ENCODE measurements at regions not wholly inside any gene's neighbourhood (a gene's known extent, or its start where the extent isn't known, plus 50 kb on each side); places are given as distances from the start of the nearest gene placed in this dataset.

- H3K4ac ChIP-seq (ENCODE audit: low read depth, low read length), result no peak overlapping the region
- no peak overlapping the region for H3K18ac ChIP-seq (ENCODE audit: low read length)
- no peak overlapping the region for H3K4me2 ChIP-seq (ENCODE audit: low read length)
- H2BK120ac ChIP-seq (ENCODE audit: low read depth, low read length), result no peak overlapping the region
- no peak overlapping the region for H3K4me3 ChIP-seq (ENCODE audit: low read length)
- H3K79me1 ChIP-seq (ENCODE audit: low read length), result no peaks in the 10 kb centered on the region
- no peak overlapping the region for H3K56ac ChIP-seq (ENCODE audit: low read length)
- no peaks in the 10 kb centered on the region for H3K36me3 ChIP-seq (ENCODE audit: control insufficient read depth, insufficient read depth, low read length)
- no peaks in the 10 kb centered on the region for H3K79me2 ChIP-seq (ENCODE audit: control insufficient read depth, insufficient read depth, low read length)
- no peaks in the 10 kb centered on the region for H3K27me3 ChIP-seq (ENCODE audit: insufficient read depth, low read length, poor library complexity)
- DNase-seq, result no peak
- no peak overlapping the region for H2AK5ac ChIP-seq (ENCODE audit: low read length)
- H3K27ac ChIP-seq (ENCODE audit: low read depth, low read length), result no peak overlapping the region
- no peaks in the 10 kb centered on the region for H3K4me1 ChIP-seq (ENCODE audit: control insufficient read depth, low read depth, low read length)
- H4K8ac ChIP-seq (ENCODE audit: low read depth, low read length), result no peak overlapping the region
- H2BK15ac ChIP-seq (replicated peaks; ENCODE audit: low read depth), result no peak overlapping the region
- no peak overlapping the region for H2BK5ac ChIP-seq (ENCODE audit: low read length)
- no peak overlapping the region for H3K9ac ChIP-seq (ENCODE audit: low read length)
- H3K23ac ChIP-seq (ENCODE audit: low read length), result no peak overlapping the region
- WGBS (ENCODE audit: extremely low coverage, insufficient coverage, low lambda C conversion rate), result no CpG with 5 or more reads among the region's 5 CpGs
- H4K5ac ChIP-seq (ENCODE audit: low read length), result no peak overlapping the region
Measured at GRCh38 chr13:43985422-43986072, 105.8 kb downstream of the LACC1 start.

- Histone ChIP-seq H3K27me3 (ENCODE audit: insufficient read depth, low read length, poor library complexity) (no peaks in the 10 kb centered on the region), H3K9ac (ENCODE audit: low read length) (no peak overlapping the region), H3K56ac (ENCODE audit: low read length) (no peak overlapping the region), H4K5ac (ENCODE audit: low read length) (no peak overlapping the region), H2BK5ac (ENCODE audit: low read length) (no peak overlapping the region), H2BK120ac (ENCODE audit: low read depth, low read length) (no peak overlapping the region), H3K79me1 (ENCODE audit: low read length) (no peaks in the 10 kb centered on the region), H2AK5ac (ENCODE audit: low read length) (no peak overlapping the region), H4K8ac (ENCODE audit: low read depth, low read length) (no peak overlapping the region), H3K18ac (ENCODE audit: low read length) (no peak overlapping the region), H3K27ac (ENCODE audit: low read depth, low read length) (no peak overlapping the region), H3K4ac (ENCODE audit: low read depth, low read length) (no peak overlapping the region), H3K4me2 (ENCODE audit: low read length) (no peak overlapping the region), H3K23ac (ENCODE audit: low read length) (no peak overlapping the region), H3K4me3 (ENCODE audit: low read length) (no peak overlapping the region), H2BK15ac (replicated peaks; ENCODE audit: low read depth) (no peak overlapping the region), H3K36me3 (ENCODE audit: control insufficient read depth, insufficient read depth, low read length) (no peaks in the 10 kb centered on the region), H3K4me1 (ENCODE audit: control insufficient read depth, low read depth, low read length) (peaks cover under 1% of the 10 kb centered on the region), H3K79me2 (ENCODE audit: control insufficient read depth, insufficient read depth, low read length) (no peaks in the 10 kb centered on the region)
- no CpG with 5 or more reads among the region's 3 CpGs for WGBS (ENCODE audit: extremely low coverage, insufficient coverage, low lambda C conversion rate)
- no peak for DNase-seq
Measured at GRCh38 chr13:43986421-43986981, 106.8 kb downstream of the LACC1 start.

- no peaks in the 10 kb centered on the region for H3K79me1 ChIP-seq (ENCODE audit: low read length)
- no peaks in the 10 kb centered on the region for H3K79me2 ChIP-seq (ENCODE audit: control insufficient read depth, insufficient read depth, low read length)
- no peak for DNase-seq
- no peak overlapping the region for H3K4me2 ChIP-seq (ENCODE audit: low read length)
- no peak overlapping the region for H3K9ac ChIP-seq (ENCODE audit: low read length)
- no peak overlapping the region for H2BK5ac ChIP-seq (ENCODE audit: low read length)
- H3K27me3 ChIP-seq (ENCODE audit: insufficient read depth, low read length, poor library complexity), result no peaks in the 10 kb centered on the region
- no peak overlapping the region for H3K18ac ChIP-seq (ENCODE audit: low read length)
- H2AK5ac ChIP-seq (ENCODE audit: low read length), result no peak overlapping the region
- H3K4me3 ChIP-seq (ENCODE audit: low read length), result no peak overlapping the region
- H3K27ac ChIP-seq (ENCODE audit: low read depth, low read length), result no peak overlapping the region
- no peaks in the 10 kb centered on the region for H3K36me3 ChIP-seq (ENCODE audit: control insufficient read depth, insufficient read depth, low read length)
- H2BK120ac ChIP-seq (ENCODE audit: low read depth, low read length), result no peak overlapping the region
- WGBS (ENCODE audit: extremely low coverage, insufficient coverage, low lambda C conversion rate), result no CpG with 5 or more reads among the region's 1 CpG
- H4K8ac ChIP-seq (ENCODE audit: low read depth, low read length), result no peak overlapping the region
- no peak overlapping the region for H3K23ac ChIP-seq (ENCODE audit: low read length)
- H3K56ac ChIP-seq (ENCODE audit: low read length), result no peak overlapping the region
- no peak overlapping the region for H3K4ac ChIP-seq (ENCODE audit: low read depth, low read length)
- no peak overlapping the region for H2BK15ac ChIP-seq (replicated peaks; ENCODE audit: low read depth)
- no peak overlapping the region for H4K5ac ChIP-seq (ENCODE audit: low read length)
- peaks cover 3% of the 10 kb centered on the region for H3K4me1 ChIP-seq (ENCODE audit: control insufficient read depth, low read depth, low read length)
Measured at GRCh38 chr13:43988302-43988701, 108.6 kb downstream of the LACC1 start.

DNA sequence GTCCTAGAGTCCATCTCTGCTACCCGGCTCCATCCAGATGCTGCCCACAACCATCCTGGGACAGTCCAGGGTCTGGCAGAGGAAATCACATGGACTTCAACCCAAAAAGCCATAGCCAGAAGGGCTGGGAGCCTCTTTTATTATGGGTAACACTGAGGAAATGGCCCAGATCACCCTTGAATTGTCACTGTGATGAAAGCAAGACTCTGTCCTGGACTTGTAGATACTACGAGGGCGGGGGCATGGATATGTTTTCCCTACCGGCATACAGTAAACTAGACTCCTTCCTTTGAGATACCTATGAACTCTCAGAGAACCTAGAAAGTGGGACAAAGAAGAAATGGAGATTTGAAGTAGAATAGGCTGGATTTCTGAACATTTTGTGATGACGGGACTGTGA, 110.3 kb downstream of the LACC1 start:
- no CpG with 5 or more reads among the region's 5 CpGs for WGBS (ENCODE audit: extremely low coverage, insufficient coverage, low lambda C conversion rate)
- H3K79me1 ChIP-seq (ENCODE audit: low read length), result no peaks in the 10 kb centered on the region
- H3K23ac ChIP-seq (ENCODE audit: low read length), result no peak overlapping the region
- no peak overlapping the region for H3K27ac ChIP-seq (ENCODE audit: low read depth, low read length)
- H3K18ac ChIP-seq (ENCODE audit: low read length), result no peak overlapping the region
- no peak overlapping the region for H2BK120ac ChIP-seq (ENCODE audit: low read depth, low read length)
- H3K4me3 ChIP-seq (ENCODE audit: low read length), result no peak overlapping the region
- H3K9ac ChIP-seq (ENCODE audit: low read length), result no peak overlapping the region
- no peak overlapping the region for H3K4me2 ChIP-seq (ENCODE audit: low read length)
- H3K27me3 ChIP-seq (ENCODE audit: insufficient read depth, low read length, poor library complexity), result no peaks in the 10 kb centered on the region
- no peak overlapping the region for H4K5ac ChIP-seq (ENCODE audit: low read length)
- no peak overlapping the region for H2BK5ac ChIP-seq (ENCODE audit: low read length)
- H3K79me2 ChIP-seq (ENCODE audit: control insufficient read depth, insufficient read depth, low read length), result no peaks in the 10 kb centered on the region
- no peak for DNase-seq
- H3K56ac ChIP-seq (ENCODE audit: low read length), result no peak overlapping the region
- H3K4me1 ChIP-seq (ENCODE audit: control insufficient read depth, low read depth, low read length), result peaks cover 3% of the 10 kb centered on the region
- H4K8ac ChIP-seq (ENCODE audit: low read depth, low read length), result no peak overlapping the region
- no peaks in the 10 kb centered on the region for H3K36me3 ChIP-seq (ENCODE audit: control insufficient read depth, insufficient read depth, low read length)
- H2BK15ac ChIP-seq (replicated peaks; ENCODE audit: low read depth), result no peak overlapping the region
- H3K4ac ChIP-seq (ENCODE audit: low read depth, low read length), result no peak overlapping the region
- H2AK5ac ChIP-seq (ENCODE audit: low read length), result no peak overlapping the region

- no peak for DNase-seq
- no peak overlapping the region for H3K4me3 ChIP-seq (ENCODE audit: low read length)
- H3K79me2 ChIP-seq (ENCODE audit: control insufficient read depth, insufficient read depth, low read length), result no peaks in the 10 kb centered on the region
- no peak overlapping the region for H4K8ac ChIP-seq (ENCODE audit: low read depth, low read length)
- H3K18ac ChIP-seq (ENCODE audit: low read length), result no peak overlapping the region
- H4K5ac ChIP-seq (ENCODE audit: low read length), result no peak overlapping the region
- no peak overlapping the region for H2BK15ac ChIP-seq (replicated peaks; ENCODE audit: low read depth)
- no peak overlapping the region for H3K4ac ChIP-seq (ENCODE audit: low read depth, low read length)
- H2AK5ac ChIP-seq (ENCODE audit: low read length), result no peak overlapping the region
- H2BK5ac ChIP-seq (ENCODE audit: low read length), result no peak overlapping the region
- no peak overlapping the region for H3K56ac ChIP-seq (ENCODE audit: low read length)
- no peaks in the 10 kb centered on the region for H3K36me3 ChIP-seq (ENCODE audit: control insufficient read depth, insufficient read depth, low read length)
- H3K27me3 ChIP-seq (ENCODE audit: insufficient read depth, low read length, poor library complexity), result no peaks in the 10 kb centered on the region
- H3K79me1 ChIP-seq (ENCODE audit: low read length), result no peaks in the 10 kb centered on the region
- H3K4me1 ChIP-seq (ENCODE audit: control insufficient read depth, low read depth, low read length), result peaks cover 3% of the 10 kb centered on the region
- no peak overlapping the region for H2BK120ac ChIP-seq (ENCODE audit: low read depth, low read length)
- no CpG with 5 or more reads among the region's 3 CpGs for WGBS (ENCODE audit: extremely low coverage, insufficient coverage, low lambda C conversion rate)
- H3K4me2 ChIP-seq (ENCODE audit: low read length), result no peak overlapping the region
- H3K27ac ChIP-seq (ENCODE audit: low read depth, low read length), result no peak overlapping the region
- no peak overlapping the region for H3K23ac ChIP-seq (ENCODE audit: low read length)
- no peak overlapping the region for H3K9ac ChIP-seq (ENCODE audit: low read length)
Measured at GRCh38 chr13:43990829-43991228, 111.1 kb downstream of the LACC1 start.

- H3K4me3 ChIP-seq (ENCODE audit: low read length), result no peak overlapping the region
- H3K27ac ChIP-seq (ENCODE audit: low read depth, low read length), result no peak overlapping the region
- H3K4ac ChIP-seq (ENCODE audit: low read depth, low read length), result no peak overlapping the region
- WGBS (ENCODE audit: extremely low coverage, insufficient coverage, low lambda C conversion rate), result no CpG with 5 or more reads among the region's 4 CpGs
- H3K79me2 ChIP-seq (ENCODE audit: control insufficient read depth, insufficient read depth, low read length), result no peaks in the 10 kb centered on the region
- peak overlapping the region; percentile 46 for H3K56ac ChIP-seq (ENCODE audit: low read length)
- no peak overlapping the region for H2BK15ac ChIP-seq (replicated peaks; ENCODE audit: low read depth)
- H4K8ac ChIP-seq (ENCODE audit: low read depth, low read length), result no peak overlapping the region
- H4K5ac ChIP-seq (ENCODE audit: low read length), result no peak overlapping the region
- H3K4me2 ChIP-seq (ENCODE audit: low read length), result no peak overlapping the region
- H3K27me3 ChIP-seq (ENCODE audit: insufficient read depth, low read length, poor library complexity), result no peaks in the 10 kb centered on the region
- H3K23ac ChIP-seq (ENCODE audit: low read length), result no peak overlapping the region
- no peak overlapping the region for H3K9ac ChIP-seq (ENCODE audit: low read length)
- peak; percentile 34 for DNase-seq
- no peaks in the 10 kb centered on the region for H3K79me1 ChIP-seq (ENCODE audit: low read length)
- no peaks in the 10 kb centered on the region for H3K36me3 ChIP-seq (ENCODE audit: control insufficient read depth, insufficient read depth, low read length)
- H2BK120ac ChIP-seq (ENCODE audit: low read depth, low read length), result no peak overlapping the region
- peaks cover 3% of the 10 kb centered on the region for H3K4me1 ChIP-seq (ENCODE audit: control insufficient read depth, low read depth, low read length)
- H2AK5ac ChIP-seq (ENCODE audit: low read length), result no peak overlapping the region
- no peak overlapping the region for H3K18ac ChIP-seq (ENCODE audit: low read length)
- H2BK5ac ChIP-seq (ENCODE audit: low read length), result no peak overlapping the region
Measured at GRCh38 chr13:43991773-43992201, 112.1 kb downstream of the LACC1 start.
